Amniotic epithelial cell (primary cell): ENCODE measurements at regions not wholly inside any gene's neighbourhood (a gene's known extent, or its start where the extent isn't known, plus 50 kb on each side); places are given as distances from the start of the nearest gene placed in this dataset.
A peak's percentile ranks its signal among the peaks of the same experiment; 100 is the strongest.

Experiments
- DNase-seq: peaks from one replicate; pipeline ENCODE4 v3.0.0-alpha.2; 2010; ENCODE audit warnings: low read depth

- DNase-seq: no peak
These were observed 59.6 kb downstream of the C3orf38 start for GRCh38 chr3:88209356-88209755.

- peak; percentile 41 for DNase-seq
These were observed 61.5 kb downstream of the C3orf38 start for GRCh38 chr3:88211096-88211890.

GRCh38 chr3:88219138-88219792, 69.5 kb downstream of the C3orf38 start:
- DNase-seq: peak; percentile 68

GRCh38 chr3:88220126-88220525, 70.4 kb downstream of the C3orf38 start:
- no peak for DNase-seq

- DNase-seq: no peak
These were observed 72.0 kb downstream of the C3orf38 start for GRCh38 chr3:88221726-88222125.

GRCh38 chr3:88222343-88222742, 72.6 kb downstream of the C3orf38 start:
- no peak for DNase-seq

- no peak for DNase-seq
These were observed 75.7 kb downstream of the C3orf38 start for GRCh38 chr3:88225326-88226008.

- no peak for DNase-seq
These were observed 77.2 kb downstream of the C3orf38 start for GRCh38 chr3:88226910-88227309.

- no peak for DNase-seq
These were observed 80.9 kb downstream of the C3orf38 start for GRCh38 chr3:88230638-88231037.

- no peak for DNase-seq
These were observed 81.4 kb downstream of the C3orf38 start for GRCh38 chr3:88231207-88231606.

- DNase-seq: no peak
These were observed 81.9 kb downstream of the C3orf38 start for GRCh38 chr3:88231632-88232031.

GRCh38 chr3:88235102-88235501, 85.3 kb downstream of the C3orf38 start:
- peak; percentile 64 for DNase-seq

GRCh38 chr3:88239870-88240269, 90.1 kb downstream of the C3orf38 start:
- DNase-seq: no peak

GRCh38 chr3:88248658-88249057, 98.9 kb downstream of the C3orf38 start:
- DNase-seq: no peak

GRCh38 chr3:88259045-88259444, 109.3 kb downstream of the C3orf38 start:
- DNase-seq: peak; percentile 8

GRCh38 chr3:88262527-88262926, 112.8 kb downstream of the C3orf38 start:
- DNase-seq: no peak

GRCh38 chr3:88263417-88264100, 113.8 kb downstream of the C3orf38 start:
- no peak for DNase-seq

- DNase-seq: no peak
These were observed 117.7 kb downstream of the C3orf38 start for GRCh38 chr3:88267441-88267840.

GRCh38 chr3:88267847-88268246, 118.1 kb downstream of the C3orf38 start:
- no peak for DNase-seq

- DNase-seq: no peak
These were observed 130.6 kb downstream of the C3orf38 start for GRCh38 chr3:88280326-88280725.

GRCh38 chr3:88282528-88283241, 132.9 kb downstream of the C3orf38 start:
- DNase-seq: peak; percentile 3

GRCh38 chr3:88283242-88283592, 133.5 kb downstream of the C3orf38 start:
- DNase-seq: no peak
